Upper lobe of left lung (tissue), 4 donors: ENCODE measurements at regions not wholly inside any gene's neighbourhood (a gene's known extent, or its start where the extent isn't known, plus 50 kb on each side); places are given as distances from the start of the nearest gene placed in this dataset.

ENCODE experiments used
- CTCF ChIP-seq, 6 experiments: fragments of 450-650 bp in 4 of 6; fragments of 200-600 bp in 2 of 6; sonication (generic) in 2 of 6; IDR thresholded peaks; one replicate each; pipeline ENCODE4 v1.5.1; 2016 to 2019; ENCODE audit warnings: antibody characterized with exemption in 6 of 6
- EP300 ChIP-seq, 4 donors: sonication (generic); formaldehyde crosslinking; IDR thresholded peaks; one replicate each; pipeline ENCODE4 v1.5.1; 2017; ENCODE audit warnings: antibody characterized with exemption in 4 of 4, control low read depth in 2 of 4
- POLR2A ChIP-seq, 4 donors: fragments of 450-650 bp; IDR thresholded peaks; one replicate each; pipeline ENCODE4 v1.5.1; 2016 to 2017; ENCODE audit warnings: antibody characterized with exemption in 4 of 4, mild to moderate bottlenecking in 2 of 4

- no peak for TF ChIP-seq POLR2A (IDR thresholded peaks at IDR 0.05)
- TF ChIP-seq CTCF (IDR thresholded peaks at IDR 0.05) = no peak
- no peak for TF ChIP-seq EP300 (IDR thresholded peaks at IDR 0.05)
Observed at GRCh38 chr13:37294472-37294871, 189.0 kb upstream of the CSNK1A1L start.
